ENCODE measurements at regions not wholly inside any gene's neighbourhood (a gene's known extent, or its start where the extent isn't known, plus 50 kb on each side); places are given as distances from the start of the nearest gene placed in this dataset.

DNA sequence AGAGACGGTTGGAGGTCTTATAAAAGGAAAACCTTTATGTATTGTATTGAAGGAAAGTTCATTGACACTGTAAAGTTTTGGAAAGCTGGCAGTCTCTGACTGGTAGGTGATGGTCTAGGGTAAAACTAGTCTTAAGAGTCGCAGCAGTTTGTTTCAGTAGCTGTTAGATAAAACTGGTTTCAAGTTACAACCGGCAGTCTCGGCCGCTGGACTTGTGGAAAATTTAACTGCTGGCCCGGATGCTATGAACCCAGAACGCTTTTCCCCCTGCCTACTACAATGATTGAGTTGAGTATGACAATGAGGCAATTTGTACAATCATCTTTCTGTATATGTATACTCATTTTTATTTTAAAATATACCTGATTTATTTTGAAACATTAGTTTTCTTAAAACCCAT lies 1426.9 kb downstream of the AACS start:
- TF ChIP-seq, protein P1, sequence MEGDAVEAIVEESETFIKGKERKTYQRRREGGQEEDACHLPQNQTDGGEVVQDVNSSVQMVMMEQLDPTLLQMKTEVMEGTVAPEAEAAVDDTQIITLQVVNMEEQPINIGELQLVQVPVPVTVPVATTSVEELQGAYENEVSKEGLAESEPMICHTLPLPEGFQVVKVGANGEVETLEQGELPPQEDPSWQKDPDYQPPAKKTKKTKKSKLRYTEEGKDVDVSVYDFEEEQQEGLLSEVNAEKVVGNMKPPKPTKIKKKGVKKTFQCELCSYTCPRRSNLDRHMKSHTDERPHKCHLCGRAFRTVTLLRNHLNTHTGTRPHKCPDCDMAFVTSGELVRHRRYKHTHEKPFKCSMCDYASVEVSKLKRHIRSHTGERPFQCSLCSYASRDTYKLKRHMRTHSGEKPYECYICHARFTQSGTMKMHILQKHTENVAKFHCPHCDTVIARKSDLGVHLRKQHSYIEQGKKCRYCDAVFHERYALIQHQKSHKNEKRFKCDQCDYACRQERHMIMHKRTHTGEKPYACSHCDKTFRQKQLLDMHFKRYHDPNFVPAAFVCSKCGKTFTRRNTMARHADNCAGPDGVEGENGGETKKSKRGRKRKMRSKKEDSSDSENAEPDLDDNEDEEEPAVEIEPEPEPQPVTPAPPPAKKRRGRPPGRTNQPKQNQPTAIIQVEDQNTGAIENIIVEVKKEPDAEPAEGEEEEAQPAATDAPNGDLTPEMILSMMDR (IDR thresholded peaks at IDR 0.05; ENCODE audit: control extremely low read depth in 1 of 3, insufficient read depth in 1 of 3, low read depth in 1 of 3, low read length in 3 of 3): no peak
- TF ChIP-seq FOSL1 (IDR thresholded peaks at IDR 0.05; ENCODE audit: insufficient read depth, low read depth, low read length) (no peak), RBBP5 (IDR thresholded peaks at IDR 0.05; ENCODE audit: borderline replicate concordance, low read depth, low read length) (no peak), JUN (IDR thresholded peaks at IDR 0.05; ENCODE audit: low read depth, low read length) (no peak), TAF1 (IDR thresholded peaks at IDR 0.05; ENCODE audit: low read depth, low read length) (no peak), POLR2A (IDR thresholded peaks at IDR 0.05; ENCODE audit: control extremely low read depth in 1 of 2, low read depth in 2 of 2, low read length in 2 of 2) (no peak), SP1 (IDR thresholded peaks at IDR 0.05; ENCODE audit: low read depth, low read length) (no peak), JUND (IDR thresholded peaks at IDR 0.05; ENCODE audit: low read length) (no peak), TCF12 (IDR thresholded peaks at IDR 0.05; ENCODE audit: low read depth, low read length) (no peak), POLR2AphosphoS5 (IDR thresholded peaks at IDR 0.05; ENCODE audit: low read depth, low read length) (no peak), EP300 (IDR thresholded peaks at IDR 0.05; ENCODE audit: borderline replicate concordance in 1 of 2, low read depth in 2 of 2, low read length in 2 of 2) (no peak), CHD2 (IDR thresholded peaks at IDR 0.05; ENCODE audit: low read length) (no peak)
